GM12878 (cell line): ENCODE measurements at regions not wholly inside any gene's neighbourhood (a gene's known extent, or its start where the extent isn't known, plus 50 kb on each side); places are given as distances from the start of the nearest gene placed in this dataset.

ENCODE experiments used
- CTCF ChIP-seq, 3 experiments: IDR thresholded peaks in 2 of 3; conservative IDR thresholded peaks in 1 of 3; 2 replicates each; pipeline ENCODE4 v1.5.1; 2011; ENCODE audit warnings: low read depth in 3 of 3, low read length in 3 of 3, mild to moderate bottlenecking in 3 of 3, control low read depth in 2 of 3, moderate library complexity in 2 of 3, inconsistent platforms in 1 of 3, mixed read lengths in 1 of 3; ENCODE audit not compliant: control insufficient read depth in 2 of 3, insufficient read depth in 1 of 3; ENCODE audit errors: extremely low read depth in 1 of 3
- FOS ChIP-seq: IDR thresholded peaks from 3 replicates; pipeline ENCODE4 v1.6.1; 2011; ENCODE audit warnings: borderline replicate concordance; ENCODE audit not compliant: insufficient read length; ENCODE audit errors: extremely low read depth
- JUND ChIP-seq: IDR thresholded peaks from 2 replicates; pipeline ENCODE4 v1.6.1; 2012; ENCODE audit warnings: low read depth, mild to moderate bottlenecking, low read length, improper control_type of control experiment, moderate library complexity
- MYC ChIP-seq: IDR thresholded peaks from 2 replicates; pipeline ENCODE4 v1.6.1; 2011; ENCODE audit warnings: mild to moderate bottlenecking, low read length, moderate library complexity, inconsistent platforms; ENCODE audit not compliant: insufficient read depth, insufficient replicate concordance, insufficient read length, severe bottlenecking
- PKNOX1 ChIP-seq: fragments of 450-650 bp; IDR thresholded peaks from 2 replicates; pipeline ENCODE4 v1.6.1; 2016; ENCODE audit warnings: mild to moderate bottlenecking
- SPI1 ChIP-seq: IDR thresholded peaks from 2 replicates; pipeline ENCODE4 v1.6.1; 2011; ENCODE audit warnings: low read depth, mild to moderate bottlenecking, low read length, moderate library complexity, borderline replicate concordance; ENCODE audit not compliant: insufficient read depth
- YY1 ChIP-seq: IDR thresholded peaks from 2 replicates; pipeline ENCODE4 v1.6.1; 2011; ENCODE audit warnings: low read depth, mild to moderate bottlenecking, low read length
- ZBTB33 ChIP-seq: fragments of 450-650 bp; IDR thresholded peaks from 2 replicates; pipeline ENCODE4 v1.6.1; 2017; ENCODE audit warnings: mild to moderate bottlenecking
- ZNF207 ChIP-seq: fragments of 450-650 bp; IDR thresholded peaks from 2 replicates; pipeline ENCODE4 v1.6.1; 2014; ENCODE audit warnings: antibody characterized with exemption, mild to moderate bottlenecking, borderline replicate concordance
- ZNF384 ChIP-seq: IDR thresholded peaks from 2 replicates; pipeline ENCODE4 v1.6.1; 2012; ENCODE audit warnings: low read depth, mild to moderate bottlenecking, low read length, improper control_type of control experiment, borderline replicate concordance

GRCh38 chr1:118370861-118371260, 185.8 kb upstream of the SPAG17 start:
- TF ChIP-seq SPI1 = no peak
- TF ChIP-seq ZBTB33 = no peak
- TF ChIP-seq FOS = no peak
- no peak for TF ChIP-seq PKNOX1
- no peak for TF ChIP-seq MYC
- no peak for TF ChIP-seq CTCF (IDR thresholded peaks at IDR 0.05 in 2 of 3, conservative IDR thresholded peaks at IDR 0.05 in 1 of 3; ENCODE audit: control insufficient read depth in 2 of 3, extremely low read depth in 1 of 3, insufficient read depth in 1 of 3, low read depth in 3 of 3, low read length in 3 of 3)
- no peak for TF ChIP-seq JUND
- TF ChIP-seq YY1 = no peak
- TF ChIP-seq ZNF384 = no peak
- TF ChIP-seq ZNF207 = no peak
